HG02852 (cell line): ENCODE measurements at regions not wholly inside any gene's neighbourhood (a gene's known extent, or its start where the extent isn't known, plus 50 kb on each side); places are given as distances from the start of the nearest gene placed in this dataset.
"Not testable (repeated sequence)": the region's sequence is repeated elsewhere in the genome, so short reads cannot be mapped to it uniquely, and the experiment has no call there.

Experiments
- ATAC-seq: cut with Tn5 transposase; IDR thresholded peaks from one replicate; pipeline ENCODE4 v1.9.1; 2021; ENCODE audit warnings: mild to moderate bottlenecking, moderate library complexity; ENCODE audit not compliant: unreplicated experiment

DNA sequence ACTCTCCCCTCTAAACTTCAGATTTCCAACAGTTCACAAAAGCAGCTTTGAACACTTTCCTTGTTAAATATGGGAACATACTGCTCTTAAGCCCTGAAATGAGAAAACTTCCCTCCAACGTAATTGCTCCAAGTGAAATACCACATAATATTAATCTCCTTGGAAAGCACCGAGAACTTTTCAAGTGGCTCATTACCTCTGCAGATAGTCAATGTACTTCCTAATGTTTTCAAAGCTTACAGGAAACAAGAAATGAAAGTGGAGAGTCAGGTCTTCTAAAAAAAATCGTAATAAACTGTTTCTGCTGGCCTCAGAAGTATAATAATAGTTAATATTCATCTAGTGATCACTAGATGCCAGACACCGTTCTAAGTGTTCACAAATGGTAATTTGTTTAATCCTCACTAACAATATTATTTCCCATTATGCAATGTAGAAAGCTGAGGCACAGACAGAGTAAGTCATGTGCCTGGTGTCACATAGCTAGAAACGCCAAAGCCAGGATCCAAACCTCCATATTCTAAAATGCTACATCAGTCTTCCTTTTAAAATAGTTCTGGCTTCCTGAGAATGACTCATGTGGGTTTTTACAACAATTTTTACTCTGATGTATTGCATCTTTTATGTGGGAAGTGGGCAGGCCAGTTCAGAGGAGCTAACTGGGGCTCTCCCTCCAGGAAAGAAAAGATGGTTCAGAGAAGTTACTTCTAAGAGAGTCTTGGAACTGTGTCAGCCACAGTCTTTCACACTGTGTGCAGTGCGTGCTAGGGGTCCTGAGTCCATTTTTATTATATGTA is 177.2 kb downstream of the PLPPR4 start:
- no peak for ATAC-seq

DNA sequence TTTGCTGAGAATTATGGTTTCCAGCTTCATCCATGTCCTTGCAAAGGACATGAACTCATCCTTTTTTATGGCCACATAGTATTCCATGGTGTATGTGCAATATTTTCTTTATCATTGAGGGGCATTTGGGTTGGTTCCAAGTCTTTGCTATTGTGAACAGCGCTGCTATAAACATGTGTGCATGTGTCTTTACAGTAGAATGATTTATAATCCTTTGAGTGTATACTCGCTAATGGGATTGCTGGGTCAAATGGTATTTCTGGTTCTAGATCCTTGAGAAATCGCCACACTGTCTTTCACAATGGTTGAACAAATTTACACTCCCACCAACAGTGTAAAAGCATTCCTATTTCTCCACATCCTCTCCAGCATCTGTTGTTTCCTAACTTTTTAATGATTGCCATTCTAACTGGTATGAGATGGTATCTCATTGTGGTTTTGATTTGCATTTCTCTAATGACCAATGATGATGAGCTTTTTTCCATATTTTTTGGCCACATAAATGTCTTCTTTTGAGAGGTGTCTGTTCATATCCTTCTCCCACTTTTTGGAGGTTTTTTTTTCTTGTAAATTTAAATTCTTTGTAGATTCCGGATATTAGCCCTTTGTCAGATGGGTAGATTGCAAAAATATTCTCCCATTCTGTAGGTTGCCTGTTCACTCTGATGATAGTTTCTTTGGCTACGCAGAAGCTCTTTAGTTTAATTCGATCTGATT is 180.1 kb downstream of the PLPPR4 start:
- ATAC-seq, result not testable (repeated sequence)

- ATAC-seq, result no peak
Measured at GRCh38 chr1:99445071-99445470, 180.8 kb downstream of the PLPPR4 start.

- ATAC-seq, result no peak
Measured at GRCh38 chr1:99445486-99445885, 181.2 kb downstream of the PLPPR4 start.

GRCh38 chr1:99447721-99448120 is 183.4 kb downstream of the PLPPR4 start:
- ATAC-seq, result no peak

DNA sequence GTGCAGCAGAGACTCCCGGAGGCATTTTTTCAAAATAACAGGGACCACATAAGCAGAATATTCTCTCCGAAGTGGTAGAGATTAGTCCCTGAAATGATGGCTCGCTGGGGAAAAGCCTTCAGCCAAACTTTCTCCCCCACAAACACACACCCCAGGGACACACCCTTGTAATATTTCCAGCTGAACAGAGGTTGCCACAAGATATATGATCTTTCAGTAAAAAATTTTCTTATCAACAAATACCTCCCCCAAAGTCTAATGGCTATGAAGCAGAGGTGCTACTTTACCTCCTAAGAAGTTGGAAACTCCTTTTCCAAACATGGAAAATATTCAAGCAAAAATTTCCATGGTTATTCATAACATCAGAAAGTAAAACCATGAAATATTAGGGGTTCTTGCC is 190.2 kb upstream of the PALMD start:
- ATAC-seq, result no peak

DNA sequence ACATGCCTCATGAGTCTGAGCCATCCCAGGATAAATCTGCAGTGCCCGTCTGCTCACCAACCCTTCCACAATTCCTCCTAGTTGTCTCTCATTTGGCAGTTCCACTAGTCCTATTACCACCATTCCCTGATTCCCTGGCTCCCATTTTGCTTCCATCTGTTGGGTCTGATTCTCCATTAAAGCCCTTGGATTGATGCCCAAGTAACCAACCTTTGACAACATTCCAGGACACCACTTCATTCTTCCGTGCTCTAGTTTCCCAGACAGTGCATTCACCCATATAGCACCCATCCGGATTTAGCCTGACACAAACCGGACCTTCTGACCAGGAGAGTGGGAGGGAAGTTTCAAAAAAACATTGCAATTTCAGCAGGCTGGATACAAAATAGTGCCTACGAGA is 189.4 kb upstream of the PALMD start:
- no peak for ATAC-seq

DNA sequence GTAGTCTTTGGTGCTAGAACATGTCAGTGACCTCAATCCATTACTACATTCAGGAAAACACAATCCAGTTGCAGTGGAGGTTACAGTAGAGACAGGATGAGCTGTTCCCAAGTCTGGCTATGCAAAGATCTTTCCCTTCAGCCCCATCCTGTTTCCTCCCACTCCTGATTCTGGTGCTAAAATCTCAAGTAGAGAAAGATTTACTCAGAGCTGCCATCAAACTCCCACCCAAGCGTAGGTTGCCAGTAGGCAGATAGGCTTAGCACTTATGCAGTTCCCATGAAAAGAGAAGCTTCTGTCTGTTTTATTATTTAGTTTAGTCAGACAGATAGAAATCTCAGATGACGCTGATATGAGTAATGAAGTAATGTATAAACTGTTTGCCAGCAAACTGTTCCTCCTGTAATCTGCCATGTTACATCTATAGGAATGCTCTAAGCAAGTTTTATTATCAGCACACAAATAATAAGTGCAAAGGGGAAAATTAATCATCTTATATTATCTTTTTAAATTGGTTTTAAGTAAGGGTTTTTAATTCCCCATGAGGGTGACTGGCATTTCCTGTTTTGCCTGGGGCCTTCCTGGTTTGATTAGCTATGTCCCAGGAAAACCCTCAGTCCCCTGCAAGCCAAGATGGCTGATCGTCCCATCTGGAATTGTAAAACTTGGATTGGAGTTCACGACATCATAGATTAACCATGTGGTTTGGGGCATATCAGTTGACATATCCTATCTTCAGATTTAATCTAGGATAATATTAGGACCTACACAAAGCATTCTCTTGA is 188.3 kb upstream of the PALMD start:
- no peak for ATAC-seq

DNA sequence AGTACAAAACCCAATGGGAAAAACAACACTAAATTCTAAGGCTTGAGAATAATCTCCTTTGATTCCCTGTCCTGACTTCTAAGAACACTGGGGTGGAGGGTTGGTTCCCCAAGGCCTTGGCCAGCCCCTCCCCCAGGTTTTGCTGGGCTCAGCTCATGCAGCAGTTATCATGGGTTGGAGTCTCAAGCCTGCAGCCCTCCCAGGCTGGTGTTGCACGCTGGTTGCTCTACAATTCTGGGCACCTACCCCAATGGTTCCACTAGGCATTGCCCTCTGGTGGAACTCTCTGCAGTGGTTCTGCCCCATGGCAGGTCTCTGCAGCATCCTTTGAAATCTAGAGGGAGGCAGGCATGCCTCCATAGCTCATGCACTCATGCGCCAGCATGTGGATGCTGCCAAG is 184.4 kb upstream of the PALMD start:
- no peak for ATAC-seq

GRCh38 chr1:99464738-99465137 is 181.2 kb upstream of the PALMD start:
- ATAC-seq, result no peak

DNA sequence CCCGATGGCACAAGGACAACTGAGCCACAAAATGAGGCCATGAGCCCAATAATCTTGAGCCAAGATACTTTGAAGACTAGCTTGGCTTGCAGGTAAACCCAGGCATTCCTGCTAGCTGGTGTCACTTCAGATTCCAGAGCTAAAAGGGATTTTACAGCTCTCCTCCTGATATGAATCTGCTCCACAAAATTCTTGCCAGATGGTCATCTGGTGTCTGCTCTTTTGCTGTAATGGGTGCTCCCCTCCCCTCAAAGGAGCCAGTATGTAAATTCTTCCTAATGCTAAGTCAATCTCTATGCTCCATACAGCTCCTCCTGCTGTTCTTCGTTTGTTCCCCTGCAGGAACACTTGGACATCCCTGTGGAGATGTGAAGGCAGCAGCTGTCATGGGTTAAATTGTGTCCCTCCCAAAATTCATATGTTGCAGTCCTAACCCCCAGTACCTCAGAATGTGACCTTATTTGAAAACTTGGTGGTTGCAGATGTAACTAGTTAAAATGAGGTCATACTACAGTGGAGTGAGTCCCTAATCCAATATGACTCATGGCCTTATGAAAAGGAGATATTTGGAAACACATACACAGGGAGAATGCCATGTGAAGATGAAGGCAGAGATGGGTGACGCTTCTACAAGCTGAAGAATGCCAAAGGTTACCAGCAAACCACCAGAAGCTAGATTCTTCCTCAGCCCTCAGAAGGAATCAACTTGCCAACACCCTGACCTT is 180.6 kb upstream of the PALMD start:
- ATAC-seq, result no peak

GRCh38 chr1:99467645-99468044 is 178.3 kb upstream of the PALMD start:
- ATAC-seq, result no peak

- no peak for ATAC-seq
Measured at GRCh38 chr1:99469550-99469971, 176.4 kb upstream of the PALMD start.

GRCh38 chr1:99472893-99473292 is 173.0 kb upstream of the PALMD start:
- no peak for ATAC-seq

GRCh38 chr1:99474350-99474893 is 171.5 kb upstream of the PALMD start:
- no peak for ATAC-seq

- no peak for ATAC-seq
Measured at GRCh38 chr1:99476058-99476457, 169.9 kb upstream of the PALMD start.

DNA sequence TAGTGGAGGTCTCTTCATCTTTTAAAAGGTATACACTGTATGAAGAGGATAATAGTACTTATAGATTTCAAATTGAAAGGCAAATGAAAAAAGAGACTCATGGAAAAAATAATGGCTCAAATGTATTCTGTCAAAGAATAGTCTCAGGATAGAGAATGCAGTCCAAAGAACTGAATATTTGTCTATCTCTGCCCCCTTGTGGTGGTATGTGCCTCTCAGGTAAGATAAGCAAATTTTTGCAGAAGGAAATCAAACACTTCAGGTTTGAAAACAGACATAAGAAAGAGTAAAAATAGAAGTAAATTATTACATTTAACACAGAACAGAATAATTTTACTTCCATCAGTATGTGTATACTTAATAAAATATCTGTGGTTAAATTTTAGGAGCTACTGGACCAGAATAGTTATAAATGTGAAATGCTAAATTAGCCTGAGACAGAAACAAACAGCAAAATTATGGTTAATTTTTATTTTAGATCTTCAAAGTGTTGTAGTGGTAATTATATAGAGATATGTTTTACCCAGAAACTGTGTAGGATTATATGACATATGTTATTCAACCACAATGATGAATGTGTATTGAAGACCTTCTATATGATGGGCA is 164.4 kb upstream of the PALMD start:
- peak; percentile 68 for ATAC-seq

GRCh38 chr1:99482286-99482685 is 163.6 kb upstream of the PALMD start:
- ATAC-seq, result no peak

DNA sequence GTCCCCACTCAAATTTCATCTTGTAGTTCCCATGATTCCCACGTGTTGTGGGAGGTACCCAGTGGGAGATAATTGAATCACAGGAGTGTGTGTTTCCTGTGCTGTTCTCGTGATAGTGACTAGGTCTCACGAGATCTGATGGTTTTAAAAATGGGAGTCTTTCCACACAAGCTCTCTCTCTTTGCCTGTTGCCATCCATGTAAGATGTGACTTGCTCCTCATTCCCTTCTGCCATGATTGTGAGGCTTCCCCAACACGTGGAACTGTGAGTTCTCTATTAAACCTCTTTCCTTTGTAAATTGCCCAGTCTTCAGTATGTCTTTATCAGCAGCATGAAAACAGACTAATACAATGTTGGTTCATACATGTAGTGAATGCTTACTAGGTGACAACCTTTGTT is 163.2 kb upstream of the PALMD start:
- no peak for ATAC-seq

- ATAC-seq, result no peak
Measured at GRCh38 chr1:99490031-99490430, 155.9 kb upstream of the PALMD start.
